H9 (cell line): ENCODE measurements at regions not wholly inside any gene's neighbourhood (a gene's known extent, or its start where the extent isn't known, plus 50 kb on each side); places are given as distances from the start of the nearest gene placed in this dataset.

Source experiments
- DNase-seq: peaks from one replicate; pipeline ENCODE4 v3.0.0-alpha.2; 2017
- H2AFZ ChIP-seq: one replicate; pipeline ENCODE4 v1.6.1; 2013; ENCODE audit warnings: mild to moderate bottlenecking, low read length, control low read depth, moderate library complexity
- H2AK5ac ChIP-seq: 2 replicates; pipeline ENCODE4 v1.6.1; 2013; ENCODE audit warnings: low read length, control low read depth, mixed read lengths; ENCODE audit not compliant: insufficient read length
- H2BK120ac ChIP-seq: one replicate; pipeline ENCODE4 v1.6.1; 2013; ENCODE audit warnings: low read depth, mild to moderate bottlenecking, low read length, control low read depth, inconsistent platforms; ENCODE audit not compliant: poor library complexity, severe bottlenecking
- H2BK12ac ChIP-seq: 2 replicates; pipeline ENCODE4 v1.6.1; 2013; ENCODE audit warnings: low read length, control low read depth, mixed read lengths, low read depth; ENCODE audit not compliant: insufficient read length
- H2BK15ac ChIP-seq: 2 replicates; pipeline ENCODE4 v1.6.1; 2013; ENCODE audit warnings: low read depth, low read length, control low read depth
- H2BK20ac ChIP-seq: one replicate; pipeline ENCODE4 v1.6.1; 2013; ENCODE audit warnings: low read depth, mild to moderate bottlenecking, low read length, control low read depth, inconsistent platforms; ENCODE audit not compliant: poor library complexity, severe bottlenecking
- H2BK5ac ChIP-seq: 2 replicates; pipeline ENCODE4 v1.6.1; 2013; ENCODE audit warnings: low read length, control low read depth, mixed read lengths; ENCODE audit not compliant: insufficient read length
- H3K14ac ChIP-seq: 2 replicates; pipeline ENCODE4 v1.6.1; 2013; ENCODE audit warnings: low read length, control low read depth; ENCODE audit not compliant: insufficient read depth
- H3K18ac ChIP-seq: 2 replicates; pipeline ENCODE4 v1.6.1; 2013; ENCODE audit warnings: low read depth, mild to moderate bottlenecking, mixed read lengths, low read length, control low read depth; ENCODE audit not compliant: insufficient read length
- H3K23ac ChIP-seq: 2 replicates; pipeline ENCODE4 v1.6.1; 2013; ENCODE audit warnings: low read length, control low read depth, mixed read lengths, low read depth; ENCODE audit not compliant: insufficient read length
- H3K23me2 ChIP-seq: 2 replicates; pipeline ENCODE4 v1.6.1; 2013; ENCODE audit warnings: low read depth, mild to moderate bottlenecking, mixed read lengths, low read length, control low read depth; ENCODE audit not compliant: insufficient read length, poor library complexity, severe bottlenecking
- H3K27ac ChIP-seq: 2 replicates; pipeline ENCODE4 v1.5.1; 2013; ENCODE audit warnings: low read length, control low read depth, mixed read lengths, low read depth; ENCODE audit not compliant: insufficient read length
- H3K27me3 ChIP-seq: 2 replicates; pipeline ENCODE4 v1.6.1; 2013; ENCODE audit warnings: low read length, control low read depth, inconsistent platforms; ENCODE audit not compliant: insufficient read depth
- H3K4ac ChIP-seq: 2 replicates; pipeline ENCODE4 v1.6.1; 2013; ENCODE audit warnings: low read depth, mild to moderate bottlenecking, control low read depth, inconsistent platforms, low read length, moderate library complexity
- H3K4me1 ChIP-seq: 2 replicates; pipeline ENCODE4 v1.6.1; 2013; ENCODE audit warnings: low read length, control low read depth, inconsistent platforms; ENCODE audit not compliant: insufficient read depth
- H3K4me2 ChIP-seq: 2 replicates; pipeline ENCODE4 v1.6.1; 2013; ENCODE audit warnings: low read length, control low read depth, mixed read lengths; ENCODE audit not compliant: insufficient read length, insufficient read depth
- H3K56ac ChIP-seq: 2 replicates; pipeline ENCODE4 v1.6.1; 2013; ENCODE audit warnings: low read depth, mild to moderate bottlenecking, mixed read lengths, low read length, control low read depth; ENCODE audit not compliant: insufficient read length
- H3K79me1 ChIP-seq: 2 replicates; pipeline ENCODE4 v1.6.1; 2013; ENCODE audit warnings: low read depth, mild to moderate bottlenecking, moderate library complexity, low read length, control low read depth, inconsistent platforms; ENCODE audit not compliant: insufficient read depth, poor library complexity, severe bottlenecking
- H3K79me2 ChIP-seq: 2 replicates; pipeline ENCODE4 v1.6.1; 2013; ENCODE audit warnings: low read length, control low read depth, inconsistent platforms; ENCODE audit not compliant: insufficient read depth
- H3K9ac ChIP-seq: 2 replicates; pipeline ENCODE4 v1.6.1; 2013; ENCODE audit warnings: low read length, control low read depth, mixed read lengths; ENCODE audit not compliant: insufficient read length; ENCODE audit errors: extremely low read depth
- H3K9me3 ChIP-seq: one replicate; pipeline ENCODE4 v1.6.1; 2013; ENCODE audit warnings: low read depth, low read length, inconsistent platforms; ENCODE audit not compliant: control insufficient read depth
- H3T11ph ChIP-seq: one replicate; pipeline ENCODE4 v1.6.1; 2013; ENCODE audit warnings: mild to moderate bottlenecking, low read length, control low read depth, inconsistent platforms
- H4K20me1 ChIP-seq: one replicate; pipeline ENCODE4 v1.6.1; 2013; ENCODE audit not compliant: control insufficient read depth, insufficient read length, insufficient read depth
- H4K5ac ChIP-seq: 2 replicates; pipeline ENCODE4 v1.6.1; 2013; ENCODE audit warnings: low read depth, mild to moderate bottlenecking, mixed read lengths, low read length, control low read depth; ENCODE audit not compliant: insufficient read length
- H4K8ac ChIP-seq: replicated peaks from 2 replicates; pipeline ENCODE4 v1.6.1; 2013; ENCODE audit warnings: low read length, control low read depth, mixed read lengths, low read depth; ENCODE audit not compliant: insufficient read length
- H4K91ac ChIP-seq: 2 replicates; pipeline ENCODE4 v1.6.1; 2013; ENCODE audit warnings: low read depth, mild to moderate bottlenecking, moderate library complexity, mixed read lengths, low read length, control low read depth; ENCODE audit not compliant: insufficient read length
- H3K27ac Mint-ChIP-seq, 3 experiments: 2 replicates in 2 of 3; 3 replicates in 1 of 3; pipeline ENCODE4 v1.8.0; 2020 to 2021; ENCODE audit warnings: mixed read lengths in 3 of 3, mild to moderate bottlenecking in 1 of 3, moderate library complexity in 1 of 3
- H3K27me3 Mint-ChIP-seq: 2 replicates; pipeline ENCODE4 v1.8.0; 2021; ENCODE audit warnings: low read depth, mild to moderate bottlenecking, moderate library complexity, mixed read lengths
- H3K36me3 Mint-ChIP-seq, 3 experiments: 2 replicates in 2 of 3; 3 replicates in 1 of 3; pipeline ENCODE4 v1.8.0; 2020 to 2021; ENCODE audit warnings: low read depth in 3 of 3, mixed read lengths in 3 of 3; ENCODE audit not compliant: insufficient read depth in 1 of 3
- H3K4me1 Mint-ChIP-seq, 2 experiments: 2 replicates each; pipeline ENCODE4 v1.8.0; 2020; ENCODE audit warnings: mixed read lengths in 2 of 2
- H3K4me3 Mint-ChIP-seq, 2 experiments: 2 replicates in 1 of 2; 3 replicates in 1 of 2; pipeline ENCODE4 v1.8.0; 2020 to 2021; ENCODE audit warnings: mild to moderate bottlenecking in 2 of 2, mixed read lengths in 2 of 2, moderate library complexity in 1 of 2
- H3K9me3 Mint-ChIP-seq, 2 experiments: 2 replicates in 1 of 2; 3 replicates in 1 of 2; pipeline ENCODE4 v1.8.0; 2020; ENCODE audit warnings: mild to moderate bottlenecking in 2 of 2, mixed read lengths in 2 of 2, moderate library complexity in 1 of 2
- WGBS: extraction: QIAGEN DNeasy Blood & Tissue Kit; methylation state at CpG from one replicate; pipeline ENCODE4 v1.1.7; 2013; ENCODE audit warnings: missing lambda C conversion rate, low lambda C conversion rate, mixed read lengths; ENCODE audit not compliant: insufficient read length; ENCODE audit errors: extremely low coverage; 5-methylcytosine and 5-hydroxymethylcytosine counted together
- TF ChIP-seq, protein P1 (sequence below): fragments of 200-600 bp; sonication (generic); conservative IDR thresholded peaks from 3 replicates; pipeline ENCODE4 v1.8.0; 2021; ENCODE audit warnings: antibody characterized with exemption, mild to moderate bottlenecking

DNA sequence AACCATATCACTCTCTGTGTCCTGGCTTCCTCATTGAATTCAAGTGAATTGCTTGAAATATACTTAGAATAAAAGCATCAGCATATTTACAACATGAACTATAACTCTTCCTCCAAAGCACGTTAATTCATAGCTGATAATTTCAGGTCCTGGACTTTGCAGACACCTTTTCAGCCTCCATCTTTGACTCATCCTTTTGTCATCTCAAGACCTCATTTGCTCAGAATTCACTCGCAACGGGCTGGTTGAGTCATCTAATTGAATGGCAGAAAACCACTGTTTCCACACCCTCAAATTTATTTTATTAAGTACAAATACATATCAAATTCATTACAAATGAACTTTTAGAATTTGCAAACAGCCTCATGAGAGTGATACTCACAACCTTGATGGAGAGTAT, 545.7 kb downstream of the GATA3 start:
- no peak overlapping the region for H2BK20ac ChIP-seq
- no peak overlapping the region for H3K56ac ChIP-seq
- H3T11ph ChIP-seq: no peak overlapping the region
- no peaks in the 10 kb centered on the region for H3K4me1 Mint-ChIP-seq
- TF ChIP-seq, protein P1, sequence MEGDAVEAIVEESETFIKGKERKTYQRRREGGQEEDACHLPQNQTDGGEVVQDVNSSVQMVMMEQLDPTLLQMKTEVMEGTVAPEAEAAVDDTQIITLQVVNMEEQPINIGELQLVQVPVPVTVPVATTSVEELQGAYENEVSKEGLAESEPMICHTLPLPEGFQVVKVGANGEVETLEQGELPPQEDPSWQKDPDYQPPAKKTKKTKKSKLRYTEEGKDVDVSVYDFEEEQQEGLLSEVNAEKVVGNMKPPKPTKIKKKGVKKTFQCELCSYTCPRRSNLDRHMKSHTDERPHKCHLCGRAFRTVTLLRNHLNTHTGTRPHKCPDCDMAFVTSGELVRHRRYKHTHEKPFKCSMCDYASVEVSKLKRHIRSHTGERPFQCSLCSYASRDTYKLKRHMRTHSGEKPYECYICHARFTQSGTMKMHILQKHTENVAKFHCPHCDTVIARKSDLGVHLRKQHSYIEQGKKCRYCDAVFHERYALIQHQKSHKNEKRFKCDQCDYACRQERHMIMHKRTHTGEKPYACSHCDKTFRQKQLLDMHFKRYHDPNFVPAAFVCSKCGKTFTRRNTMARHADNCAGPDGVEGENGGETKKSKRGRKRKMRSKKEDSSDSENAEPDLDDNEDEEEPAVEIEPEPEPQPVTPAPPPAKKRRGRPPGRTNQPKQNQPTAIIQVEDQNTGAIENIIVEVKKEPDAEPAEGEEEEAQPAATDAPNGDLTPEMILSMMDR: no peak
- no peaks in the 10 kb centered on the region for H4K20me1 ChIP-seq
- peaks cover 0 to under 1% of the 10 kb centered on the region in 2 experiments; a peak in 2 of 5 replicates for H3K9me3 Mint-ChIP-seq
- no peak overlapping the region for H3K4me3 Mint-ChIP-seq
- peaks cover 1% of the 10 kb centered on the region; the same call in 1 of the 2 replicates for H3K27me3 Mint-ChIP-seq
- WGBS: no CpG with 5 or more reads among the region's 3 CpGs
- H2BK15ac ChIP-seq: no peak overlapping the region
- no peak overlapping the region for H2AFZ ChIP-seq
- H3K4me1 ChIP-seq: no peaks in the 10 kb centered on the region
- no peak overlapping the region for H3K4ac ChIP-seq
- no peak overlapping the region for H3K18ac ChIP-seq
- no peak overlapping the region for H2BK12ac ChIP-seq
- no peak overlapping the region for H2BK5ac ChIP-seq
- no peak overlapping the region for H4K8ac ChIP-seq
- no peak overlapping the region for H3K27ac Mint-ChIP-seq
- no peak overlapping the region for H3K9ac ChIP-seq
- H3K27me3 ChIP-seq: no peaks in the 10 kb centered on the region
- H3K9me3 ChIP-seq: no peaks in the 10 kb centered on the region
- no peak overlapping the region for H3K27ac ChIP-seq
- DNase-seq: no peak
- no peaks in the 10 kb centered on the region; a peak in 1 of 7 replicates for H3K36me3 Mint-ChIP-seq
- H2BK120ac ChIP-seq: no peak overlapping the region
- H3K4me2 ChIP-seq: no peak overlapping the region
- H2AK5ac ChIP-seq: no peak overlapping the region
- no peak overlapping the region for H4K91ac ChIP-seq
- H4K5ac ChIP-seq: no peak overlapping the region
- H3K14ac ChIP-seq: no peak overlapping the region
- no peak overlapping the region for H3K23ac ChIP-seq
- H3K79me2 ChIP-seq: no peaks in the 10 kb centered on the region
- H3K23me2 ChIP-seq: no peaks in the 10 kb centered on the region
- no peaks in the 10 kb centered on the region for H3K79me1 ChIP-seq
